Activated CD4-positive, alpha-beta memory T cell treated with anti-CD3 and anti-CD28 coated beads, Interleukin-2, amount 10 ng/mL, durations not matched to agents 7 days and 5 days (primary cell): ENCODE measurements at regions not wholly inside any gene's neighbourhood (a gene's known extent, or its start where the extent isn't known, plus 50 kb on each side); places are given as distances from the start of the nearest gene placed in this dataset.
"Not testable (repeated sequence)": the region's sequence is repeated elsewhere in the genome, so short reads cannot be mapped to it uniquely, and the experiment has no call there.

Source experiments
- CTCF ChIA-PET: fragments of 350-600 bp; sonication (Branson Sonifier 250); formaldehyde crosslinking; loops from one replicate; lab custom pipeline; 2021; ENCODE audit warnings: antibody characterized with exemption, inconsistent platforms; lab: Charles Lee
- POLR2A ChIA-PET: fragments of 350-600 bp; sonication (Branson Sonifier 250); formaldehyde crosslinking; loops from one replicate; lab custom pipeline; 2021; ENCODE audit warnings: antibody characterized with exemption; lab: Charles Lee
- DNase-seq: peaks from one replicate; pipeline ENCODE4 v3.0.0-alpha.2; 2020
- H3K27ac Mint-ChIP-seq: one replicate; pipeline ENCODE4 v1.8.0; 2021; ENCODE audit warnings: mild to moderate bottlenecking, mixed read lengths
- H3K27me3 Mint-ChIP-seq: one replicate; pipeline ENCODE4 v1.8.0; 2021; ENCODE audit warnings: mixed read lengths
- H3K36me3 Mint-ChIP-seq: one replicate; pipeline ENCODE4 v1.8.0; 2021; ENCODE audit warnings: low read depth, mixed read lengths
- H3K4me1 Mint-ChIP-seq: one replicate; pipeline ENCODE4 v1.8.0; 2021; ENCODE audit warnings: mixed read lengths
- H3K4me3 Mint-ChIP-seq: one replicate; pipeline ENCODE4 v1.8.0; 2021; ENCODE audit warnings: mild to moderate bottlenecking, mixed read lengths
- H3K9me3 Mint-ChIP-seq: one replicate; pipeline ENCODE4 v1.8.0; 2021; ENCODE audit warnings: mixed read lengths

DNA sequence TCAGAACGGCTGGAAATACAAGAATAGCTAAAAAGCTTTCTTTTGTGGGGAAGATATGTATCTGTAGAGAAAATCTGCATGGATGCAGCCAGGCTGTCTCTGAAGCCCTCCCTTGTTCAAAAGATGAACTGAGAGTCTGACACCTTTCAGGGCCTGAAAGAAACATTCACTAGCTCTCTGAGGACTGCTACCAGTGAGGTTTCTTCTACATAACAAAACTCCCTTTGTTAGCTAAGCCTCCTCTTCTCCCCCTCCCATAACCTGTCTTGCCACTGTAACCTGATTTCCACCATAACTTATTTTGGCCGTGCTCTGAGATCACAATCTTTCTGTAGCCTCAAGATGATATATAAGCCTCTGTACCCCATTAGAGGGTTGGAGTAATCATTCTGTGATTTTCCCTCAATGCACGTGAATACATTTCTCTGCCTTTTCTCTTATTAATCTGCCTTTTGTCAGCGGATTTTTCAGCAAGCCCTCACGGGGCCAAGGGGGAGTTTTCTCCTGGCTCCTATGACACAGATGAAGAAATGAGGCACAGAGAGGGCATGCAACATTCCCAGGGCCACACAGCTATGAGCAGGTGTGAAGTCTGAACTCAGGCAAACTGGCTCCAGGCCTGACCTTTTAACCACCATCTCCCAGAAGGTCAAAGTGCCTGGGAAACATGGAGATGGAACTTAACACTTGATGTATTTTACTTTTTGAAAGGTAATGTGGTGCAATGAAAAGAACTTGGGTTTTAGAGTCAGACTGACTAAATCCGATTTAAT, 161.6 kb upstream of the PRDX4 start:
- no peak overlapping the region for H3K27ac Mint-ChIP-seq
- H3K4me3 Mint-ChIP-seq = no peak overlapping the region
- no peaks in the 10 kb centered on the region for H3K27me3 Mint-ChIP-seq
- CTCF ChIA-PET = no interaction called here
- H3K36me3 Mint-ChIP-seq = no peaks in the 10 kb centered on the region
- H3K9me3 Mint-ChIP-seq = no peaks in the 10 kb centered on the region
- DNase-seq = no peak
- H3K4me1 Mint-ChIP-seq = no peaks in the 10 kb centered on the region
- POLR2A ChIA-PET = no interaction called here

GRCh38 chrX:23509256-23509655, 158.0 kb upstream of the PRDX4 start:
- ChIA-PET POLR2A (no interaction called here), CTCF (no interaction called here)
- Mint-ChIP-seq H3K27ac (no peak overlapping the region), H3K4me3 (no peak overlapping the region), H3K27me3 (no peaks in the 10 kb centered on the region), H3K9me3 (no peaks in the 10 kb centered on the region), H3K4me1 (no peaks in the 10 kb centered on the region), H3K36me3 (no peaks in the 10 kb centered on the region)
- no peak for DNase-seq

DNA sequence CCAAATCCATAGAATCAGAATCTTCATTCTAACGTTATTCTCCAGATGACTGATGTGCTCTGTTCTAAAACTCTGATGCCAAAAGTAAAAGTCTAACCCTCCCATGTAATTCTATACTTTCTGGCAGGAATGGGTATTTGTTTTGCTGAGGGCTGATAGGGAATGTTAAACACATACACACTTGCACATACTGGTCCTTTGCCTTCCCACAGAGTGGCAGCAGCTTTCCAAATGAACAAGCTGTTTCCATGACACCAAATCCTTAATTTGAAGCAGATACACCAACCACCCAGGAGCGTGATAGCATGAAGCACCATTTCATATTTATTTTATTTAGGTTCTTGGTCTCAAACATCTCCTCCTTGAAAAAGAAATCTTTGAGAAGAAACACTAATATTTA, 155.5 kb upstream of the PRDX4 start:
- POLR2A ChIA-PET = no interaction called here
- CTCF ChIA-PET = no interaction called here
- Mint-ChIP-seq H3K4me3 (no peak overlapping the region), H3K9me3 (no peaks in the 10 kb centered on the region), H3K27ac (no peak overlapping the region), H3K27me3 (no peaks in the 10 kb centered on the region), H3K36me3 (no peaks in the 10 kb centered on the region), H3K4me1 (no peaks in the 10 kb centered on the region)
- DNase-seq = no peak

- no peaks in the 10 kb centered on the region for H3K27me3 Mint-ChIP-seq
- POLR2A ChIA-PET = no interaction called here
- no peaks in the 10 kb centered on the region for H3K36me3 Mint-ChIP-seq
- H3K4me3 Mint-ChIP-seq = no peak overlapping the region
- H3K9me3 Mint-ChIP-seq = no peaks in the 10 kb centered on the region
- CTCF ChIA-PET = no interaction called here
- H3K27ac Mint-ChIP-seq = no peak overlapping the region
- DNase-seq = no peak
- no peaks in the 10 kb centered on the region for H3K4me1 Mint-ChIP-seq
These were observed 154.2 kb upstream of the PRDX4 start for GRCh38 chrX:23513121-23513520.

DNA sequence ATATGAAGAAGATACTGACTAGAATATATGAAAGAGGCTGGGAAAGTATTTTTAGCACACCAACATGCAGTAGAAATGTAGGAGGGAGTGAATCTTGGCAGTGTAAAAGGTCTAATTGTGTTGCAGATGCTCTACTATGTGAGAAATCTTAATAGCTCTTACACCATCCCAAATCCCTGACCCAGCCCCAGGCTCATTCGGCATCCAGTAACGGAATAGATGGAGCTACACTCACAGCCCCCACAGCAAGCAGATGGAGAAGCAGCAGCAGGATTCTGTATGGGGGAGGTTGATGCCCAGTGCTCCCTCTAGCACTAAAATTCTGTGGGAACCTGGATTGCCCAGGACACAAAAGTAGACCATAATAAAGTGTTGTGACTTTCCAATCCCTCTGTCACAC, 153.2 kb upstream of the PRDX4 start:
- POLR2A ChIA-PET = no interaction called here
- Mint-ChIP-seq H3K9me3 (no peaks in the 10 kb centered on the region), H3K27me3 (no peaks in the 10 kb centered on the region), H3K4me1 (no peaks in the 10 kb centered on the region), H3K27ac (no peak overlapping the region), H3K36me3 (no peaks in the 10 kb centered on the region), H3K4me3 (no peak overlapping the region)
- CTCF ChIA-PET = no interaction called here
- no peak for DNase-seq

GRCh38 chrX:23515028-23515427, 152.3 kb upstream of the PRDX4 start:
- DNase-seq = no peak
- ChIA-PET POLR2A (no interaction called here), CTCF (no interaction called here)
- H3K27ac Mint-ChIP-seq = no peak overlapping the region
- no peaks in the 10 kb centered on the region for H3K27me3 Mint-ChIP-seq
- no peaks in the 10 kb centered on the region for H3K4me1 Mint-ChIP-seq
- H3K4me3 Mint-ChIP-seq = no peak overlapping the region
- H3K9me3 Mint-ChIP-seq = no peaks in the 10 kb centered on the region
- no peaks in the 10 kb centered on the region for H3K36me3 Mint-ChIP-seq

GRCh38 chrX:23523026-23523657, 144.2 kb upstream of the PRDX4 start:
- DNase-seq, CTCF ChIA-PET, H3K27me3 Mint-ChIP-seq, H3K4me1 Mint-ChIP-seq, H3K9me3 Mint-ChIP-seq, H3K4me3 Mint-ChIP-seq, POLR2A ChIA-PET, H3K27ac Mint-ChIP-seq, H3K36me3 Mint-ChIP-seq: not testable (repeated sequence)

GRCh38 chrX:23524467-23524866, 142.8 kb upstream of the PRDX4 start:
- DNase-seq = no peak
- H3K27me3 Mint-ChIP-seq = no peaks in the 10 kb centered on the region
- no peak overlapping the region for H3K27ac Mint-ChIP-seq
- peaks cover 2% of the 10 kb centered on the region for H3K9me3 Mint-ChIP-seq
- ChIA-PET POLR2A (no interaction called here), CTCF (no interaction called here)
- no peaks in the 10 kb centered on the region for H3K4me1 Mint-ChIP-seq
- H3K36me3 Mint-ChIP-seq = no peaks in the 10 kb centered on the region
- no peak overlapping the region for H3K4me3 Mint-ChIP-seq

DNA sequence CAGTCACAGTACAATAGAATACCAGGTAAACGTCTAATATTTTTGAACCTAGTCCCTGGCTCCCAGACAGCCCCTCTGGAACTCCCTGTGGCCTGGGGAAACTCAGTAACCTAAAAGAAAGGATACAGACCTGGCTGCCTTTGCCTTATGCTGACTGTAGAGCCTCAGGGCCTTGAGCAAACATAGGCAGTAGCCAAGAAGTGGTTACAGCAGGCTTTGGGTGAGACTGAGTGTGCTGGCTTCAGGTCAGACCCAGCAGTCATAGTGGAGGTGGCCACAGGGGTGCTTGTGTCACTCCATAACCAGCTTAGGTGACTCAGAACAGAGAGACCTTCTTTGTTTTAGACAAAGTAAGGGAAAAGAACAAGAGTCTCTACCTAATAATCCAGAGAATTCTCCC, 141.8 kb upstream of the PRDX4 start:
- Mint-ChIP-seq H3K27ac (no peak overlapping the region), H3K4me3 (no peak overlapping the region), H3K27me3 (no peaks in the 10 kb centered on the region), H3K36me3 (no peaks in the 10 kb centered on the region), H3K9me3 (peaks cover 2% of the 10 kb centered on the region), H3K4me1 (no peaks in the 10 kb centered on the region)
- DNase-seq = no peak
- CTCF ChIA-PET = no interaction called here
- POLR2A ChIA-PET = no interaction called here

- Mint-ChIP-seq H3K27me3 (peaks cover 1% of the 10 kb centered on the region), H3K4me1 (no peaks in the 10 kb centered on the region), H3K4me3 (no peak overlapping the region), H3K36me3 (no peaks in the 10 kb centered on the region), H3K9me3 (no peaks in the 10 kb centered on the region), H3K27ac (no peak overlapping the region)
- ChIA-PET POLR2A (no interaction called here), CTCF (no interaction called here)
- DNase-seq = no peak
These were observed 126.8 kb upstream of the PRDX4 start for GRCh38 chrX:23540532-23540931.

GRCh38 chrX:23548164-23548563, 119.1 kb upstream of the PRDX4 start:
- ChIA-PET CTCF (no interaction called here), POLR2A (no interaction called here)
- DNase-seq = no peak
- Mint-ChIP-seq H3K36me3 (no peaks in the 10 kb centered on the region), H3K27ac (no peak overlapping the region), H3K27me3 (peaks cover 1% of the 10 kb centered on the region), H3K9me3 (no peaks in the 10 kb centered on the region), H3K4me1 (no peaks in the 10 kb centered on the region), H3K4me3 (no peak overlapping the region)

GRCh38 chrX:23552303-23552702, 115.0 kb upstream of the PRDX4 start:
- H3K9me3 Mint-ChIP-seq = no peaks in the 10 kb centered on the region
- no peaks in the 10 kb centered on the region for H3K36me3 Mint-ChIP-seq
- POLR2A ChIA-PET = no interaction called here
- DNase-seq = no peak
- no peaks in the 10 kb centered on the region for H3K4me1 Mint-ChIP-seq
- H3K27ac Mint-ChIP-seq = no peak overlapping the region
- CTCF ChIA-PET = no interaction called here
- H3K27me3 Mint-ChIP-seq = no peaks in the 10 kb centered on the region
- no peak overlapping the region for H3K4me3 Mint-ChIP-seq

DNA sequence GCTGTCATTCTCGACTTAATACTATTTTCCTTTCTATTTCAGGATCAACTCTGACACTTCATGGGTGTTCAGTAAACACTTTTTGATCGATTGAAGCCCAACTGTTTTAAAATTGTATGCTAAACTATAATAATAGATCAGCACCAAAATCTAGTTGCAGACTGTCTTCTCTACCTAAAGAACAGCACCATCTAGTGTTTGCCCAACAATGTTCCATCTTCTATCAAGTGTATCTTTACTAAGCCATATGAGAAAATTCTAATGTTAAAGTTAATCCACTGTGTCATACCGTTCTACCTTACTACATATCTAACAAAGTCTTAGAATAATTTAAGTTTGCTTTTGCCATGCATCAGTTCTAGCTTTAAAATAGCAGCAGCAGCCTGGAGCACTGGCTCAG, 113.0 kb upstream of the PRDX4 start:
- ChIA-PET POLR2A (no interaction called here), CTCF (interaction anchor here (0.6 kb wide), 1 partner anchor 354 kb away, joined by 3 read pairs; no protein-coding TSS in a partner anchor)
- DNase-seq = no peak
- H3K4me1 Mint-ChIP-seq = no peaks in the 10 kb centered on the region
- no peak overlapping the region for H3K4me3 Mint-ChIP-seq
- H3K36me3 Mint-ChIP-seq = no peaks in the 10 kb centered on the region
- H3K27me3 Mint-ChIP-seq = no peaks in the 10 kb centered on the region
- H3K27ac Mint-ChIP-seq = no peak overlapping the region
- no peaks in the 10 kb centered on the region for H3K9me3 Mint-ChIP-seq

GRCh38 chrX:23557070-23557469, 110.2 kb upstream of the PRDX4 start:
- Mint-ChIP-seq H3K36me3 (no peaks in the 10 kb centered on the region), H3K9me3 (no peaks in the 10 kb centered on the region), H3K27me3 (no peaks in the 10 kb centered on the region), H3K27ac (no peak overlapping the region), H3K4me1 (no peaks in the 10 kb centered on the region), H3K4me3 (no peak overlapping the region)
- POLR2A ChIA-PET = no interaction called here
- no peak for DNase-seq
- CTCF ChIA-PET = no interaction called here
